HL-60/S4 (cell line): ENCODE measurements at regions not wholly inside any gene's neighbourhood (a gene's known extent, or its start where the extent isn't known, plus 50 kb on each side); places are given as distances from the start of the nearest gene placed in this dataset.
"Not testable (repeated sequence)": the region's sequence is repeated elsewhere in the genome, so short reads cannot be mapped to it uniquely, and the experiment has no call there.

Experiments used
- in situ Hi-C: fragments of 300-500 bp; cut with MboI; formaldehyde crosslinking; loops from 2 replicates; pipeline ENCODE4 v1.14.3; 2022; ENCODE audit warnings: low sequenced_read_pairs

- in situ Hi-C loops = no loop called here
These were observed 119.3 kb upstream of the MDFIC start for GRCh38 chr7:114802632-114803031.

GRCh38 chr7:114806590-114807162 lies 115.2 kb upstream of the MDFIC start:
- in situ Hi-C loops = no loop called here

GRCh38 chr7:114812570-114812969 lies 109.3 kb upstream of the MDFIC start:
- in situ Hi-C loops = no loop called here

DNA sequence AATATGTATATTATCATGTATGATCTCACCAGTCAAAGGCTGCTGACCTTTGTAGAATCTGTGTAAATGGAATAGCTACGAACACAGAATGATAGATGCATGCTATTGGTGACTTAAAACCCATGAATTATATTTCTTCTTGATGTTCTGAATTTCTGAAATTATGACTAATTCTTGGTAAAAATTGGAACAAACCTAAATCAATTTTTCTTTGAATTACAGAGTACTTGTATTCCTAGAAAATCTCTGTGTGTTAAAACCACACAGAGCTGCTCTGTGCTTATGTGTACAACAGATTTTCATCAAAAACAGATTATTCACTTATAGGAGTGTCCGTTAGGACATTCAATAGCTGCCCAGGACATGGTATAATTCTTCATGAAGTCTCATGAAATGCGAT lies 108.3 kb upstream of the MDFIC start:
- in situ Hi-C loops = no loop called here

DNA sequence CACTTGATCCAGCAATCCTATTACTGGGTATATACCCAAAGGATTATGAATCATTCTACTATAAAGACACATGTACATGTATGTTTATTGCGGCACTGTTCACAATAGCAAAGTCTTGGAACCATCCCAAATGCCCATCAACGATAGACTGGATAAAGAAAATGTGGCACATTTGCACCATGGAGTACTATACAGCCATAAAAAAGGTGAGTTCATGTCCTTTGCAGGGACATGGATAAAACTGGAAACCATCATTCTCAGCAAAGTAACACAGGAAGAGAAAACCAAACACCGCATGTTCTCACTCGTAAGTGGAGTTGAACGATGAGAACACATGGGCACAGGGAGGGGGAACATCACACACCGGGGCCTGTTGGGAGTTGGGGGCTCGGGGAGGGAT lies 104.9 kb upstream of the MDFIC start:
- in situ Hi-C loops = not testable (repeated sequence)

DNA sequence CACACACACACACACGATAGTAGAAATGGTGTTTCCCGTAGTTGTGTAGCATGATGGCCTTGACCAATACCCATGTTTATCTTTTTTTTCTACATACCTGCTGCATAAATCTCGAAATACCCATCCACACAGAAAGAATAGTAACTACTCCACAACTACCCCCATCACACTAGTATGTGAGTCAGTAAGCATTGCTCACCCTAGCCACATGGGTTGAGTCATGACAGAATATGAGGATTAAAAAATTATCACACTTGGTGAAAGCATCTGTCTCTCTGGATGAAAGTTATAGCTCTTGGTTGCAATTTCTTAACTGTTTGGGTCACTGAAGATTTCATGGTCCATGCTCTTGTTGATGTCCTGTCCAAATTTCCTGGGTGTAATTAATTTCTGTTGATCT lies 103.4 kb upstream of the MDFIC start:
- in situ Hi-C loops = no loop called here

- in situ Hi-C loops = no loop called here
These were observed 102.1 kb upstream of the MDFIC start for GRCh38 chr7:114819616-114820362.

DNA sequence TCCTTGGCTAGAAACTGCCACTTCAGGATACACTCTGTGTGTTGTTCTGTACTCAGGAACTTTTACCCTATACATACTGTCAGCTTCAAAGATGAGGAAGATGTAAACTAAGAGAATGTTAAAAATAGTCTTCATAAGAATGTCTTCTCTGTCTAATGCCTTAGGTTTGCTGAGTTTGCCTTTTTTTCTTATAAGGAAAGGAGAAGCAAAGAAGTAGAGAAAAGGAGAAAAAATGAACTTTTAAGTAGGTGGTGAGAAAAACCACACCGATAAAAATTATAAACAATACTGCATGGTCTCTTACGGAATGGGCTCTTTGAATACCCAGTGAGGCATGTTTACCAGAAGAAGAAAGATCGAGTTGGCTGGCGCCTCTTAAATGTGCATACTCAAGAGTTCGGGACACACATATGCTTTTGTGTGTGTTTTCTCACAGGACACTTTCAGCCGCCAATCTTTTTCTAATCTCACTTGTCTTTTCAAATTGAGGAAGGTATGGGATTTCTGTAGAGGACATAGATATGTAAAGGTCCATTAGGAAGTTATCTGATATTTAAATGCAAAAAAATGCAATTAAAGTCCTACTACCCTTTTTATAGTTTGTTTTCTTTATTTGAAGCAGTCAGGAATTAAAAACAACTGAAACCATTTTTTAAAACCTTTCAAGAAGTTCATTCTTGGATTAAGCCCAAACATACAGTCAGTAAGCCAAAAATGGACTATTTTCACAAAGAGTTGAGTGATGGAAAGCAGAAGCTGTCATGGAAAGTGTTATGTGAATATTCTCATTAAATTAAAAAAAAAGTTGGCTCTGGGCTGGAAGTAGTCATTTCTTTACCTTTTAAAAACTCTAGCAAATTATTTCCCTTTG lies 100.6 kb upstream of the MDFIC start:
- in situ Hi-C loops = no loop called here

DNA sequence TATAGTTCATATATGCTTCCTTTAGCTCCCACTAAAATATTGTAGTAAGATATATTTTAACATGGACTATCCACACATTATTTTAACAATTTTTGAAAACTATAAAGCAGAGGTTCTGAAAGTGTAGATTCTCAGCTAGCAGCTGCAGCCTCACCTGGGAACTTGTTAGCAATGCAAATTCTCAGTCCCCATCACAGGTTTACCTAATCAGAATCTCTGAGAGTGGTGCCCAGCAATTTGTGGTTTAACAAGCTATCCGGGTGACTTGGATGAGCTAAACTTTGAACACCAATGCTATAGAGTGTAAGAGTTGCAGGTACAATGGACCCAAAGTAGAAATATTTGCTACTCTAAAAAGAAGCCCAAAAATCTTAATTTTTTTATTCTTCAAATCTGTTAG lies 99.8 kb upstream of the MDFIC start:
- in situ Hi-C loops = no loop called here

DNA sequence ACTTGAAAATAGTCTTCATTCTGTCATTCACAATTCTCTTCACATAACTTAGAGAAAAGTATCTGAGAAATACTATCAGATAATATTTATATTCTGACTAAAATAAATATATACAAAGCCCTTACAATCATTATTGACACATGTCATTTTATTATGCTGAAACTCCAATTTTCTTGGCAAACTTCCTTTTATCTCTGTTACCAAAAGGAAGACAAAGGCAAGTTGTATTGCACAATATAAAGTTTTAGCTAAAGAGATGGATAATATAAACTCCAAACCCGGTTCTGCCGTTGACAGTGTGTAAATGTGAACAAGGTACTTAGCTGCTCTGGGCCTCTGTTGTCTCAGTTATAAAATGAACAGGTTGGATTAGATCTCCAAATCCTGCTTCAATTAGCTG lies 99.0 kb upstream of the MDFIC start:
- in situ Hi-C loops = no loop called here

DNA sequence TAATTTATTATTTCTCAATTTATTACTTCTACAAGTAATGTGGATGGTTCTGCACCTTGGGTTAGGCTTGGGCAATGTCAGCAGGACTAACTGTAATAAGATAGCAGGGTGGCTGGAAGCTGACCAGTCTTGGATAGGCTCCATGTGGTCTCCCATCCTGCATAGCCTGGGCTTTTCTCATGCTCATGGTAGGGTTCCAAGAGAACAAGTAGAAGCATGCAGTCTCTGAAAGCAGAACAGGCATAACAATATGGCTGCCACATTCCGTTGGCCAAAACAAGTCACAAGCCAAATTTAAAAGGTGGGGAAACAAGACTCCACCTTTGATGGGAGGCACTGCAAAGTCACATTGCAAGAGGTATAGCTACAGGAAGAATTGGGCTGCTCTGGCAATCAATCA lies 98.6 kb upstream of the MDFIC start:
- in situ Hi-C loops = no loop called here

DNA sequence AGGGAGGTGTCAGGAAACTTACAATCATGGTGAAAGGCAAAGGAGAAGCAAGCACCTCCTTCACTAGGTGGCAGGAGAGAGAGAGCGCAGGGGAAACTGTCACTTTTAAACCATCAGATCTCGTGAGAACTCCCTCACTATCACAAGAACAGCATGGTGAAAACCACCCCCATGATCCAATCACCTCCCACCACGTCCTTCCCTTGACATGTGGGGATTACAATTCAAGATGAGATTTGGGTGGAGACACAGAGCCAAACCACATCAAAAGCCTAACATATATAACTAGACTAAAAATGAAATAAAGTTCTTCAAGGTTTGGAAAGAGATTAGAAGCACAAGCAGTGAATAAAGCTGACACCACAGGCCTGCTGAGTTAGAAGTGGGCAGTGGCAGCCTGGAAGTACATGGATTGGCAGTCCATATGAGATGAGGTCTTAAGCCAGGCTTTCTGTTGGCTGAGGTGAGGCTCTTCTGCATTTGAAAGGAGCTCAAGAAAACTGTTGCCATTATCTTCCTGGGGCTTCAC lies 96.4 kb upstream of the MDFIC start:
- in situ Hi-C loops = no loop called here

DNA sequence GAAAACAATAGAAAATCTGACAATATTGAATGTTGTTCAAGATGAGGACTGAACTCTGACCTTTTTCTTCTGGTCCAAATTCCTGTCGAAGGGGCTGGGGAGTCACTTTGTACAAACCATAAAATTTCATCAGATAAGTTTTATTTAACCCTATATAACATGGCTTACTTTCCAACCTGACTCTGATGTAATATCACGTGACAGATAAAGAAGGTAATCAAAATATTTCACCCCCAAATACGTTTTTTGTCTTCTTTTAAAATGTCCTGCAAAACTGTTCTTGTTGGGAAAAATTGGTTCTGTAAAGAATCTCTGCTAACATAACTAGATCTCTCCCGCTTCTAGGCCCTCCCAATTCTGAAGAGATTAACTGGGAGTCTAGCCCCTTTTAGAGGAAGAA lies 90.9 kb upstream of the MDFIC start:
- in situ Hi-C loops = no loop called here

DNA sequence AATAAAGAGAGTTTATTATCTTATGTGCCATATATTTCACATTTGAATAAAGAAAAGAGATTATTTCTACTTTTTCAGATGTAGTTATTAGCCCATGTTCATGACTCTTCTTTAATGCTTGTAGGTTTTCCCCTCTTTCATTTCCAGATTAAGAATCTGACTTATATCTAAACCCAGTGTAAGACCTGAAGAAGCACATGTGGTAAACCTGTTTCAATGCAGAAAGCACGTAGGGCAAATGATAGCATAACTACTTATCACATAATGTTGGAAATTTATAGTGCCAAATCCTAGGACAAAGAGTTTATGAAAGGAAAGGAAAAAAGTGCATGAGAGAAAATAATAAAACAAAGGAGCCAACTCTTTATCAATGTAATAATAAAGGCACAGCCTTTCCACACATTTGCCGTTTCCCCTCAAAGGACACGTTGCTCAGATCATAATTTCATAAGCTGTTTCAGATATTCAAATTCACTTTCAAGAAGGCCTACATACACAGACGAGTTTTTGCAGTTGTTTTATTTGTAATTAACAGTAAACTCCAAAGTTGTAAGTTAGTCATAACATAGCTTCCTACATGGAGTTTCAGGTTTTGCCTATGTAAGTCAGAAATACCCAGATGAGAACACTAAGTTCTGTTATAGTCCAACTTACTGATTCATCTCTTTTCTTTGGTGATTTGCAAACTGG lies 88.8 kb upstream of the MDFIC start:
- in situ Hi-C loops = no loop called here

DNA sequence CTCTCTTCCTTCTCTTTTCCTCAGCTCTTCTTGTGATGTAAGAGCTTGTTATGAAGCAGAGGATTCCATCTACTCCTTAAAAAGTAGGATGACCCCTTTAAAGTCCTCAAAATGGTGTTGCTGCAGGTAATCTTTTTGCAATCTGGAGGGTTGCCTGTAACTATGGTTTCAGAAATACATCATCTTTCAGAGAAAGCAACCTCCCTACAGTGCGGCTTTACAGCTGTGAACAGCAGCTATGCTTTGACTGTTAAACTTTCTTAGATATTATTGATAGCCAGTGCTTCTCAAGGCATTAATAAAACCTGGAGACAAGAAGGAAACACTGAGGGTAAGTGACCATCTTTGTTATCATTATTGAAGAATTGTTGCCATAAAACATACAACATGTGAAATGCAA lies 86.6 kb upstream of the MDFIC start:
- in situ Hi-C loops = no loop called here

GRCh38 chr7:114835861-114836260 lies 86.0 kb upstream of the MDFIC start:
- in situ Hi-C loops = no loop called here

- in situ Hi-C loops = no loop called here
These were observed 79.3 kb upstream of the MDFIC start for GRCh38 chr7:114842551-114843065.

DNA sequence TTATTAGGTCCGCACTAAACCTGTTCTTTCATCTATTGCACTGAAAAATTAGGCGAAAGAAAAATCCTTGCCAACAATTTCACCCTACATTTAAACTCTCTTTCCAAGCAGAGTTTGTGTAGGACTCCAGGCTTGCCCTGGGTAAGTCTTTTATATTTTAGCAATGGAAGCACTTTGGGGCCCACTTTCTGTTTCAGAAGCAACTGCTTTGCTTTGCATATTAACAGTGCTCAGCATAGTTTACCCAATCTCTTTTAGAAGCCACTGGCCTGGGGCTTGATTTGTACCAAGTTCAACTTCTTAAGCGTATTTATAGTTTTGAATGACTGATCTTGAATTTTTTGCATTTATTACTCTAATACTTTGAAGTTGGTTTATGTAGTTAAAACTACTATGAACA lies 78.8 kb upstream of the MDFIC start:
- in situ Hi-C loops = no loop called here

- in situ Hi-C loops = no loop called here
These were observed 70.4 kb upstream of the MDFIC start for GRCh38 chr7:114851406-114852061.

DNA sequence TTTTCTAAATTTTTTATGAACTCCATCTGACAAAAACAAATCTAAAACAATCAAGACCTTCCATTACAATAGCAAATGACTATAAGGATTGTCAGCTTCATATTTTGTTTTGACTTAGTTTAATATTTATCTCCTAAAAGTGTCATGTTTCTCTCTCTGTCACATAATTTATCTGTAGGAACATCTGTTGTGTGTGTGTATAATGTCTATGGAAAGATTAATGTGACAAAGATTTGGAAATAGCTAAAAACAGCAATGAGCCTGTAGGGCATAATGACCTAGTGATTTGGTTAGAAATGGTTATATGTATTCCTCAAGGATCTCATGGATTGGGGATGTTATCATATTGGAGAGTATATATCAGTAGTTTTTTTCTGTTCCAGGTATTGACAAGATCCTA lies 69.6 kb upstream of the MDFIC start:
- in situ Hi-C loops = no loop called here
